ENCODE measurements at regions not wholly inside any gene's neighbourhood (a gene's known extent, or its start where the extent isn't known, plus 50 kb on each side); places are given as distances from the start of the nearest gene placed in this dataset.

DNA sequence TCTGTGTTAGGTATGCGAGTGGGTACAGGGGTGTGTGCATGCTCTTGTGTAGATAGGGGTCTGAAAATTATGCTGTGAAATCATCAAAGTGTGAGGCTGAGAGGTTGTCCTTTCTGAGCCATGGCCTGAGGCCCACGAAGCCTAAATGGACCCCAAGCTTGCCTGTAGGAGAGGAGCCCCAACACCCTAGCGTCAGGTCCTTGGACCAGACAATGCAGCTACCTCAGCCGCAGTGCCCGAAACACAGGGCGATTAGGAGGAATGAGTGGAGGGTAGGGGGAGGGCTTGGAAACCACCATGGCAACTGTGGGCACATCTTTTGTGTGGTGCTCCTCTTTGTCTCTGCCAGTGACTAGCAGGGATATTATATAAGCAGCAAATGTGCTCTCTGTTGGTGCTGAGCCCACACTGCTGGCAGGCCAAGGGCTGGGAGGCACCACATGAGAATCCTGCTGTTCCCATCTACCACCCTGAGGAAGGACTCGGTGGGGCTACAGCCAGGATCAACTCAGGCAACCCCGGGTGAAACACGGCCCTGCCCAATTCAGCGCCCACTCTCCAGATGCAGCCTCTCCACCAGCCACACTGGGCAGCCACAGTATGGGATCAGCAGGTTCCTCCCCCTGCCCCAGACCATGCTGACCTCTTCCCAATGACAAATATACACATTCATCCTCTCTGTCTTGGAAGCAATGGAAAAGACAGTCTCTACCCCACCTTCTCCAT is 84.6 kb upstream of the FSTL4 start:
- TF ChIP-seq, protein P1, sequence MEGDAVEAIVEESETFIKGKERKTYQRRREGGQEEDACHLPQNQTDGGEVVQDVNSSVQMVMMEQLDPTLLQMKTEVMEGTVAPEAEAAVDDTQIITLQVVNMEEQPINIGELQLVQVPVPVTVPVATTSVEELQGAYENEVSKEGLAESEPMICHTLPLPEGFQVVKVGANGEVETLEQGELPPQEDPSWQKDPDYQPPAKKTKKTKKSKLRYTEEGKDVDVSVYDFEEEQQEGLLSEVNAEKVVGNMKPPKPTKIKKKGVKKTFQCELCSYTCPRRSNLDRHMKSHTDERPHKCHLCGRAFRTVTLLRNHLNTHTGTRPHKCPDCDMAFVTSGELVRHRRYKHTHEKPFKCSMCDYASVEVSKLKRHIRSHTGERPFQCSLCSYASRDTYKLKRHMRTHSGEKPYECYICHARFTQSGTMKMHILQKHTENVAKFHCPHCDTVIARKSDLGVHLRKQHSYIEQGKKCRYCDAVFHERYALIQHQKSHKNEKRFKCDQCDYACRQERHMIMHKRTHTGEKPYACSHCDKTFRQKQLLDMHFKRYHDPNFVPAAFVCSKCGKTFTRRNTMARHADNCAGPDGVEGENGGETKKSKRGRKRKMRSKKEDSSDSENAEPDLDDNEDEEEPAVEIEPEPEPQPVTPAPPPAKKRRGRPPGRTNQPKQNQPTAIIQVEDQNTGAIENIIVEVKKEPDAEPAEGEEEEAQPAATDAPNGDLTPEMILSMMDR (IDR thresholded peaks at IDR 0.05), result no peak
- TF ChIP-seq POLR2A (IDR thresholded peaks at IDR 0.05) (no peak), EP300 (IDR thresholded peaks at IDR 0.05) (no peak)

Data from gastroesophageal sphincter (tissue), 3 donors.